Pancreas (tissue), 10 donors: ENCODE measurements at regions not wholly inside any gene's neighbourhood (a gene's known extent, or its start where the extent isn't known, plus 50 kb on each side); places are given as distances from the start of the nearest gene placed in this dataset.

Source experiments
- ATAC-seq, 4 donors: fragments of 200-7000 bp; cut with Tn5 transposase; one replicate each; pipeline versions ENCODE4 v1.8.0 to v1.9.1; 2020; ENCODE audit warnings: mild to moderate bottlenecking in 4 of 4, moderate library complexity in 4 of 4
- DNase-seq, 6 donors: peaks; one replicate each; pipeline ENCODE4 v3.0.0-alpha.2; 2020
- FAIRE-seq: peaks from 2 replicates; lab custom pipeline; 2012; peaks lifted over from hg19 to GRCh38; lab: Jason Lieb, UNC
- H3K27ac ChIP-seq, 4 donors: fragments of 200-600 bp; sonication (generic); 1 replicate in 3 of 4; 2 replicates in 1 of 4; pipeline versions ENCODE4 v1.5.0 to v1.8.0; 2020
- H3K27me3 ChIP-seq, 4 donors: fragments of 200-600 bp; one replicate each; pipeline ENCODE4 v1.8.0; 2021
- H3K36me3 ChIP-seq, 3 donors: fragments of 200-600 bp; sonication (generic) in 1 of 3; one replicate each; pipeline versions ENCODE4 v1.5.0 to v1.8.0; 2020 to 2021
- H3K4me1 ChIP-seq, 3 donors: fragments of 200-600 bp; one replicate each; pipeline ENCODE4 v1.8.0; 2021
- H3K4me3 ChIP-seq, 4 donors: fragments of 200-600 bp; sonication (generic) in 2 of 4; one replicate each; pipeline versions ENCODE4 v1.5.0 to v1.8.0; 2020 to 2021
- H3K9me3 ChIP-seq, 4 donors: fragments of 200-600 bp; one replicate each; pipeline ENCODE4 v1.8.0; 2021
- WGBS, 2 donors: extraction: QIAGEN DNeasy Blood & Tissue Kit; methylation state at CpG; one replicate each; pipeline ENCODE4 v1.1.7; 2013; 5-methylcytosine and 5-hydroxymethylcytosine counted together
- intact Hi-C, 3 donors: fragments of 100-400 bp; cut with DNase I; formaldehyde crosslinking; loops; one replicate each; pipeline versions ENCODE4 v1.11.1 to v1.14.2; 2022
- TF ChIP-seq, protein P1 (sequence below), 4 donors: fragments of 200-600 bp; sonication (generic) in 3 of 4; IDR thresholded peaks; one replicate each; pipeline versions ENCODE4 v1.5.0 to v1.8.0; 2021; ENCODE audit warnings: antibody characterized with exemption in 4 of 4
- donor health status: healthy with polysubstance abuse.
- donor health status: DM: no; HTN: no; CAD: no; lungs with moderate emphysema.
- donor health status: DM: no; HTN: no; CAD: no.
- donor health status: control.
- donor health status: control.
- donor health status: Bipolar disorder and iron deficiency.
- donor health status: DM: yes; HTN: yes; CAD: no.
- donor health status: DM: no; HTN: no; CAD: no.
- donor health status: DM: no; HTN: no; CAD: no.
- donor health status: DM: yes; HTN: yes; CAD: no.

- 68 to 71% methylated on average over 11 of the region's 11 CpGs for WGBS, 2 donors
- no peak for FAIRE-seq
- no peaks in the 10 kb centered on the region for H3K36me3 ChIP-seq
- peak in 1 of 6 donors; percentile 17 for DNase-seq
- intact Hi-C loops, result no loop called here
- no peaks in the 10 kb centered on the region for H3K27me3 ChIP-seq
- TF ChIP-seq, protein P1, sequence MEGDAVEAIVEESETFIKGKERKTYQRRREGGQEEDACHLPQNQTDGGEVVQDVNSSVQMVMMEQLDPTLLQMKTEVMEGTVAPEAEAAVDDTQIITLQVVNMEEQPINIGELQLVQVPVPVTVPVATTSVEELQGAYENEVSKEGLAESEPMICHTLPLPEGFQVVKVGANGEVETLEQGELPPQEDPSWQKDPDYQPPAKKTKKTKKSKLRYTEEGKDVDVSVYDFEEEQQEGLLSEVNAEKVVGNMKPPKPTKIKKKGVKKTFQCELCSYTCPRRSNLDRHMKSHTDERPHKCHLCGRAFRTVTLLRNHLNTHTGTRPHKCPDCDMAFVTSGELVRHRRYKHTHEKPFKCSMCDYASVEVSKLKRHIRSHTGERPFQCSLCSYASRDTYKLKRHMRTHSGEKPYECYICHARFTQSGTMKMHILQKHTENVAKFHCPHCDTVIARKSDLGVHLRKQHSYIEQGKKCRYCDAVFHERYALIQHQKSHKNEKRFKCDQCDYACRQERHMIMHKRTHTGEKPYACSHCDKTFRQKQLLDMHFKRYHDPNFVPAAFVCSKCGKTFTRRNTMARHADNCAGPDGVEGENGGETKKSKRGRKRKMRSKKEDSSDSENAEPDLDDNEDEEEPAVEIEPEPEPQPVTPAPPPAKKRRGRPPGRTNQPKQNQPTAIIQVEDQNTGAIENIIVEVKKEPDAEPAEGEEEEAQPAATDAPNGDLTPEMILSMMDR (IDR thresholded peaks at IDR 0.05), result no peak
- no peaks in the 10 kb centered on the region for H3K9me3 ChIP-seq
- no peaks in the 10 kb centered on the region for H3K4me1 ChIP-seq
- H3K27ac ChIP-seq, result no peak overlapping the region
- no peak for ATAC-seq
- H3K4me3 ChIP-seq, result no peak overlapping the region
These were observed 214.4 kb upstream of the MVB12B start for GRCh38 chr9:126112135-126112720.

DNA sequence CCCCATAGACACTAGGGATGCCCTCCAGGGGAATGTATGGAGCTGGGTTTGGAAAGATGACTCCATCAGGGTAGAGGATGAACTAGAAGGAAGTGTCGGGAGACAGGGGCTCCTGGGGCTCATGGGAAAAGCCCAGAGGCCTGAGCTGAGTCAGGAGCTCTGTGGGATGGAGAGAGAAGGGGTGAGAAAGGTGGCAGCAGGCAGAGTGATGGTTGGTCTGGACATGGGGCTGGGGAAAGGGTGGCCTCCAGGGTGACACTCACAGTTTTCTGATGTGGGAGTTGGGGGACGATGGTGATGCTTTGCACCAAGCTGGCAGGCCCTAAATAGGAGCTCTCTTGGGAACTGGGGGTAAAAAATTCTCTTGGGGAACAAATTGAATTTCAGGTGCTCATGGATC is 213.5 kb upstream of the MVB12B start:
- ATAC-seq (no peak), DNase-seq (no peak), FAIRE-seq (no peak)
- no peak overlapping the region for H3K27ac ChIP-seq
- no peaks in the 10 kb centered on the region for H3K27me3 ChIP-seq
- H3K4me3 ChIP-seq, result no peak overlapping the region
- TF ChIP-seq, protein P1 (IDR thresholded peaks at IDR 0.05), result no peak
- intact Hi-C loops, result no loop called here
- no peaks in the 10 kb centered on the region for H3K9me3 ChIP-seq
- no peaks in the 10 kb centered on the region for H3K4me1 ChIP-seq
- WGBS, 2 donors, result 47 to 51% methylated on average over 2 of the region's 2 CpGs
- H3K36me3 ChIP-seq, result no peaks in the 10 kb centered on the region

DNA sequence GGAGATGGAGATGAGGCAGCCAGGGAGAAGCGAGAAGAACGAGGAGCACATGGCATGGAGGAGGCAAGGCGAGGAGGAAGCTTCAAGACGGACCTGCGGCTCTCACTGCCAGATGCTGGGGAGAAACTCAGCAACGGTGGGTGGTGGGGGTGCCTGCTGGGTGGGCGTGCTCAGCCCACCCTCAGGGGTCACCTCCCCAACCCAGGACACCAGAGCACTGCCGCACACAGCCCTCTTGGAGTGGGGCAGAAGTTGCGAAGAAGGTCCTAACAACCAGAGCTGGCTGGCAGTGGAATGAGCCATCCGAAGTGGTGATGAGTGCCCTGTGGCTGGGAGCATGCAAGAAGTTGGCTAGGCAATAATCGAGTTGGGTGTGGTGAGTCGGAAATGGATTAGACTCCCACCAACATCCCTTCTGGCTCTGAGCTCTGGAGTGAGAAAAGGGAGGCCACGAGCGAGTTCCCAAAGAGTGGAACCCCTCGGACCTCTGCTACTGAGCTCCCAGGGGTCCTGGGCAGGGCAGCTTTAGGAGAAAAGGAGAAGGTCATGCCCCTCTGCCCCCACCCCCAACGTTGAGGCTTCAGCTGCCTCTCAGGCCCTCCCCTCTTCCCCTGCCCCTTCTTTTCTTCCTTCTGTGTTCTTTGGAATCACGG is 212.7 kb upstream of the MVB12B start:
- Histone ChIP-seq H3K9me3 (no peaks in the 10 kb centered on the region), H3K4me3 (no peak overlapping the region), H3K27ac (no peak overlapping the region), H3K4me1 (no peaks in the 10 kb centered on the region), H3K27me3 (no peaks in the 10 kb centered on the region), H3K36me3 (no peaks in the 10 kb centered on the region)
- TF ChIP-seq, protein P1 (IDR thresholded peaks at IDR 0.05), result no peak
- ATAC-seq (no peak), DNase-seq (no peak), FAIRE-seq (no peak)
- intact Hi-C loops, result no loop called here
- WGBS, 2 donors, result 59 to 68% methylated on average over 17 of the region's 17 CpGs

DNA sequence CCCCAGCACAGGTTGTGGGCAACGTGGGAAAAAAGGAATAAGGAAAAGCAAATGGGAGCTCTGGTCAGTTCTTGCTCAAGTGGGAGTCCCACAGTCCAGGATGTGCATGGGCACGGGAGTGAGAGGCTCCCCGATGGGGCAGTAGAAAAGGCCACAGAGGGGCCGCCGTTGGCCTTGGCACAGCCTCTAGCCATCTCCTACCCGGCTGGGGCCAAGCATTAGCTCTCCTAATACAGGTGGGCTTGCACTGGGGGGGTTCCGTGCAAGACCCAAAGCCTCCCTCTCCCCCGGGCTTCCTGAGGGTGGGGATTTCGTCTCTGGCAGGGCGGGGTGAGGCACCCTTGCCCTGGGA is 212.2 kb upstream of the MVB12B start:
- ATAC-seq (no peak), DNase-seq (no peak), FAIRE-seq (no peak)
- Histone ChIP-seq H3K27me3 (no peaks in the 10 kb centered on the region), H3K9me3 (no peaks in the 10 kb centered on the region), H3K27ac (no peak overlapping the region), H3K4me1 (no peaks in the 10 kb centered on the region), H3K36me3 (no peaks in the 10 kb centered on the region), H3K4me3 (no peak overlapping the region)
- intact Hi-C loops, result no loop called here
- WGBS, 2 donors, result 43 to 46% methylated on average over 9 to 10 of the region's 10 CpGs
- TF ChIP-seq, protein P1 (IDR thresholded peaks at IDR 0.05), result no peak

- Histone ChIP-seq H3K4me3 (no peak overlapping the region), H3K9me3 (no peaks in the 10 kb centered on the region), H3K4me1 (no peaks in the 10 kb centered on the region), H3K27me3 (no peaks in the 10 kb centered on the region), H3K27ac (no peak overlapping the region), H3K36me3 (no peaks in the 10 kb centered on the region)
- intact Hi-C loops, result no loop called here
- DNase-seq, result no peak
- FAIRE-seq, result no peak
- TF ChIP-seq, protein P1 (IDR thresholded peaks at IDR 0.05), result no peak
- WGBS, 2 donors, result 56 to 66% methylated on average over 12 of the region's 12 CpGs
- no peak for ATAC-seq
These were observed 211.7 kb upstream of the MVB12B start for GRCh38 chr9:126114850-126115460.
